HG03039 (cell line): ENCODE measurements at regions not wholly inside any gene's neighbourhood (a gene's known extent, or its start where the extent isn't known, plus 50 kb on each side); places are given as distances from the start of the nearest gene placed in this dataset.
"Not testable (repeated sequence)": the region's sequence is repeated elsewhere in the genome, so short reads cannot be mapped to it uniquely, and the experiment has no call there.

Experiments used
- ATAC-seq: cut with Tn5 transposase; IDR thresholded peaks from one replicate; pipeline ENCODE4 v1.9.1; 2021; ENCODE audit warnings: mild to moderate bottlenecking, moderate library complexity; ENCODE audit not compliant: unreplicated experiment

- no peak for ATAC-seq
These were observed 728.1 kb downstream of the KCNJ2 start for GRCh38 chr17:70897446-70897845.

GRCh38 chr17:70901870-70902269 is 732.5 kb downstream of the KCNJ2 start:
- ATAC-seq = no peak

GRCh38 chr17:70905796-70906195 is 736.5 kb downstream of the KCNJ2 start:
- ATAC-seq = no peak

GRCh38 chr17:70906808-70907207 is 737.5 kb downstream of the KCNJ2 start:
- no peak for ATAC-seq

GRCh38 chr17:70912716-70913485 is 743.6 kb downstream of the KCNJ2 start:
- no peak for ATAC-seq

GRCh38 chr17:70916469-70916868 is 747.1 kb downstream of the KCNJ2 start:
- ATAC-seq = no peak

GRCh38 chr17:70919241-70919640 is 749.9 kb downstream of the KCNJ2 start:
- ATAC-seq = no peak

GRCh38 chr17:70920416-70920815 is 751.1 kb downstream of the KCNJ2 start:
- no peak for ATAC-seq

GRCh38 chr17:70922268-70922667 is 752.9 kb downstream of the KCNJ2 start:
- ATAC-seq = no peak

- no peak for ATAC-seq
These were observed 755.4 kb downstream of the KCNJ2 start for GRCh38 chr17:70924776-70925175.

- no peak for ATAC-seq
These were observed 759.9 kb downstream of the KCNJ2 start for GRCh38 chr17:70929226-70929625.

- no peak for ATAC-seq
These were observed 764.9 kb downstream of the KCNJ2 start for GRCh38 chr17:70934231-70934630.

GRCh38 chr17:70934835-70935234 is 765.5 kb downstream of the KCNJ2 start:
- ATAC-seq = no peak

- no peak for ATAC-seq
These were observed 767.4 kb downstream of the KCNJ2 start for GRCh38 chr17:70936724-70937123.

- no peak for ATAC-seq
These were observed 769.0 kb downstream of the KCNJ2 start for GRCh38 chr17:70938336-70938735.

- ATAC-seq = no peak
These were observed 776.1 kb downstream of the KCNJ2 start for GRCh38 chr17:70945386-70945785.

- ATAC-seq = no peak
These were observed 777.9 kb downstream of the KCNJ2 start for GRCh38 chr17:70947215-70947614.

GRCh38 chr17:70947636-70948565 is 778.6 kb downstream of the KCNJ2 start:
- ATAC-seq = no peak

GRCh38 chr17:70953140-70953539 is 783.8 kb downstream of the KCNJ2 start:
- not testable (repeated sequence) for ATAC-seq

GRCh38 chr17:70955441-70955840 is 786.1 kb downstream of the KCNJ2 start:
- no peak for ATAC-seq

GRCh38 chr17:70956726-70957125 is 787.4 kb downstream of the KCNJ2 start:
- no peak for ATAC-seq

GRCh38 chr17:70961341-70961740 is 792.0 kb downstream of the KCNJ2 start:
- ATAC-seq = no peak
